HepG2 (cell line): ENCODE measurements at regions not wholly inside any gene's neighbourhood (a gene's known extent, or its start where the extent isn't known, plus 50 kb on each side); places are given as distances from the start of the nearest gene placed in this dataset.

Experiments
- ATAC-seq: fragments of 200-7000 bp; cut with Tn5 transposase; 3 replicates; pipeline ENCODE4 v1.9.1; 2020; ENCODE audit warnings: mild to moderate bottlenecking, moderate library complexity
- BruUV-seq: library from RNA; stranded (reverse); fragments of 400-500 nt; replicated peaks from 2 replicates; lab custom pipeline; 2021; lab: Mats Ljungman, UMichigan
- CTCF ChIA-PET: fragments of 300-600 bp; formaldehyde crosslinking; extraction: SDS; loops from one replicate; lab custom pipeline; 2021; ENCODE audit warnings: low total read pairs, inconsistent platforms, low intra/inter-chr PET ratio; lab: Yijun Ruan, JAX
- POLR2A ChIA-PET: fragments of 350-600 bp; sonication (Branson Sonifier 250); formaldehyde crosslinking; loops from one replicate; lab custom pipeline; 2020; ENCODE audit warnings: antibody characterized with exemption, inconsistent platforms; lab: Yijun Ruan, JAX
- DNase-seq: peaks from one replicate; pipeline ENCODE4 v3.0.0-alpha.2; 2015; ENCODE audit warnings: low spot score
- FAIRE-seq: peaks from 3 replicates; lab custom pipeline; 2011; peaks lifted over from hg19 to GRCh38; lab: Jason Lieb, UNC
- H2AFZ ChIP-seq: one replicate; pipeline ENCODE4 v1.6.1; 2011; ENCODE audit warnings: low read length, inconsistent platforms
- H3K27ac ChIP-seq: fragments of 300-600 bp; 3 replicates; pipeline ENCODE4 v1.8.0; 2011; ENCODE audit warnings: mixed run types, mild to moderate bottlenecking, mixed read lengths, low read length, inconsistent platforms; ENCODE audit not compliant: insufficient read depth; ENCODE audit errors: extremely low read length
- H3K27me3 ChIP-seq, 2 experiments: fragments of 200-600 bp in 1 of 2; 2 replicates in 1 of 2; 3 replicates in 1 of 2; pipeline versions ENCODE4 v1.6.0 to v1.8.0; 2011; ENCODE audit warnings: low read length in 2 of 2, mild to moderate bottlenecking in 2 of 2, moderate library complexity in 2 of 2, inconsistent platforms in 1 of 2; ENCODE audit not compliant: insufficient read depth in 2 of 2, control insufficient read depth in 1 of 2
- H3K36me3 ChIP-seq, 2 experiments: fragments of 200-600 bp in 1 of 2; replicated peaks in 1 of 2; 2 replicates in 1 of 2; 3 replicates in 1 of 2; pipeline versions ENCODE4 v1.5.1 to v1.8.0; 2011; ENCODE audit warnings: low read length in 2 of 2, inconsistent platforms in 1 of 2; ENCODE audit not compliant: insufficient read depth in 2 of 2, control insufficient read depth in 1 of 2
- H3K4me1 ChIP-seq: 2 replicates; pipeline ENCODE4 v1.5.1; 2012; ENCODE audit warnings: low read length, inconsistent platforms; ENCODE audit not compliant: insufficient read depth
- H3K4me2 ChIP-seq: 2 replicates; pipeline ENCODE4 v1.6.0; 2011; ENCODE audit warnings: low read depth, low read length, inconsistent platforms
- H3K4me3 ChIP-seq, 3 experiments: fragments of 200-600 bp in 1 of 3; sonication (generic), shearing (Covaris generic) in 1 of 3; replicated peaks in 1 of 3; 2 replicates each; pipeline ENCODE4 v1.5.1; 2011 to 2016; ENCODE audit warnings: low read length in 3 of 3, inconsistent platforms in 2 of 3, low read depth in 2 of 3, mild to moderate bottlenecking in 2 of 3, control low read depth in 1 of 3, mixed read lengths in 1 of 3; ENCODE audit not compliant: insufficient read depth in 1 of 3
- H3K79me2 ChIP-seq: one replicate; pipeline ENCODE4 v1.6.1; 2011; ENCODE audit warnings: low read length, inconsistent platforms; ENCODE audit not compliant: insufficient read depth
- H3K9ac ChIP-seq: 2 replicates; pipeline ENCODE4 v1.6.0; 2011; ENCODE audit warnings: mild to moderate bottlenecking, low read depth, low read length, inconsistent platforms; ENCODE audit not compliant: insufficient read depth
- H3K9me3 ChIP-seq: 2 replicates; pipeline ENCODE4 v1.5.1; 2012; ENCODE audit warnings: mild to moderate bottlenecking, low read length
- H4K20me1 ChIP-seq: 2 replicates; pipeline ENCODE4 v1.6.0; 2011; ENCODE audit warnings: inconsistent platforms, mild to moderate bottlenecking, low read length, moderate library complexity; ENCODE audit not compliant: insufficient read depth
- ARNTL ChIP-seq: sonication (generic); formaldehyde crosslinking; IDR thresholded peaks from 2 replicates; pipeline ENCODE4 v1.4.0; 2020; ENCODE audit warnings: mild to moderate bottlenecking, missing genetic modification reagents
- CEBPB ChIP-seq: IDR thresholded peaks from 2 replicates; pipeline ENCODE4 v1.6.1; 2011; ENCODE audit warnings: low read depth, low read length, improper control_type of control experiment, borderline replicate concordance
- MAFK ChIP-seq, 2 experiments: IDR thresholded peaks in 1 of 2; conservative IDR thresholded peaks in 1 of 2; 2 replicates each; pipeline ENCODE4 v1.6.1; 2011; ENCODE audit warnings: improper control_type of control experiment in 2 of 2, low read length in 2 of 2
- MED13 ChIP-seq: sonication (generic); formaldehyde crosslinking; IDR thresholded peaks from 2 replicates; pipeline ENCODE4 v1.5.0; 2020; ENCODE audit warnings: missing genetic modification reagents
- ONECUT2 ChIP-seq: sonication (generic); formaldehyde crosslinking; IDR thresholded peaks from 2 replicates; pipeline ENCODE4 v1.4.0; 2020; ENCODE audit warnings: missing genetic modification reagents
- SMAD3 ChIP-seq: sonication (generic); formaldehyde crosslinking; IDR thresholded peaks from 2 replicates; pipeline ENCODE4 v1.4.0; 2020; ENCODE audit warnings: missing genetic modification reagents
- SRY ChIP-seq: sonication (generic); formaldehyde crosslinking; IDR thresholded peaks from 2 replicates; pipeline ENCODE4 v1.8.0; 2022; ENCODE audit warnings: mild to moderate bottlenecking, missing genetic modification reagents
- ZFP90 ChIP-seq: sonication (generic); formaldehyde crosslinking; IDR thresholded peaks from 2 replicates; pipeline ENCODE4 v1.8.0; 2022; ENCODE audit warnings: missing genetic modification reagents, mild to moderate bottlenecking, inconsistent platforms, borderline replicate concordance
- ZNF251 ChIP-seq: sonication (generic); formaldehyde crosslinking; IDR thresholded peaks from 2 replicates; pipeline ENCODE4 v1.9.0; 2021; ENCODE audit warnings: mild to moderate bottlenecking, missing genetic modification reagents
- ZNF766 ChIP-seq: sonication (generic); formaldehyde crosslinking; IDR thresholded peaks from 2 replicates; pipeline ENCODE4 v1.5.0; 2020; ENCODE audit warnings: missing genetic modification reagents, borderline replicate concordance
- WGBS: methylation state at CpG from one replicate; pipeline ENCODE4 v1.1.6; 2017; ENCODE audit warnings: low lambda C conversion rate; 5-methylcytosine and 5-hydroxymethylcytosine counted together
- in situ Hi-C: cut with HindIII; loops from 2 replicates; pipeline ENCODE4 v1.10.0; 2017; ENCODE audit warnings: low pct_unique_long_range_greater_than_20kb; ENCODE audit not compliant: extremely low pct_ligation_motif_present
- intact Hi-C: fragments of 100-400 bp; cut with micrococcal nuclease; formaldehyde crosslinking; loops from one replicate; pipeline ENCODE4 v1.10.0; 2022; ENCODE audit not compliant: unreplicated experiment
- TF ChIP-seq, protein P1 (sequence below): sonication (generic); formaldehyde crosslinking; IDR thresholded peaks from 2 replicates; pipeline ENCODE4 v1.4.0; 2020; ENCODE audit warnings: mild to moderate bottlenecking, missing genetic modification reagents
- TF ChIP-seq, protein P2 (sequence below): sonication (generic); formaldehyde crosslinking; IDR thresholded peaks from 2 replicates; pipeline ENCODE4 v1.9.0; 2021; ENCODE audit warnings: missing genetic modification reagents, mild to moderate bottlenecking, borderline replicate concordance
- TF ChIP-seq, protein P3 (sequence below): sonication (generic); formaldehyde crosslinking; IDR thresholded peaks from 2 replicates; pipeline ENCODE4 v1.8.1; 2023; ENCODE audit warnings: mild to moderate bottlenecking, moderate library complexity, missing genetic modification reagents
- TF ChIP-seq, protein P4 (sequence below): sonication (generic); formaldehyde crosslinking; IDR thresholded peaks from 2 replicates; pipeline ENCODE4 v1.8.0; 2022; ENCODE audit warnings: missing genetic modification reagents, mild to moderate bottlenecking, moderate library complexity, borderline replicate concordance

DNA sequence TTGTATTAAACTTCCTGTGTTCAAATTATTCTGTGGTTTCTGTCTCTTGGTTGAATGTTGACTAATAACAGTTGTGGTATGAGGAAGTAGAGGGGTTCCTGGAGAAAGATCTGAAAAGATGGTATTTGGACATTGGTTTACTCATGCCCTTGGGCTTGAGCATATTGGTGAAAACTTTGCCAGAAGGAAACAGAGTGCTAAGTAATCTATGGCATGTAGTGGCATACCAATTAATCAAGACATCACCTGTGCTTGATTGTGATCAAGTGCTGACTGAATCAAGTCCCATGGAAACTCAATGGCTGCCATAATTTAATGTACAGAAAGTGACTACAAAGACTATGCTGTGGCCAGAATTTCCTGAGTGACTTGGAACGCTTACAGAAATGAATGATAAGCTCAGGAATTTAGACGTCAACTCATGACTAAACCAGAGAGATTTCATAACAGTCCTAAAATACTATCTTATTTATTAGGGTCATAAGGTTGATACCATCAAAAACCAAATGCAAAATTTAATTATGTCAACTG is 2062.9 kb downstream of the ARAP2 start (continued):
- TF ChIP-seq, protein P1, sequence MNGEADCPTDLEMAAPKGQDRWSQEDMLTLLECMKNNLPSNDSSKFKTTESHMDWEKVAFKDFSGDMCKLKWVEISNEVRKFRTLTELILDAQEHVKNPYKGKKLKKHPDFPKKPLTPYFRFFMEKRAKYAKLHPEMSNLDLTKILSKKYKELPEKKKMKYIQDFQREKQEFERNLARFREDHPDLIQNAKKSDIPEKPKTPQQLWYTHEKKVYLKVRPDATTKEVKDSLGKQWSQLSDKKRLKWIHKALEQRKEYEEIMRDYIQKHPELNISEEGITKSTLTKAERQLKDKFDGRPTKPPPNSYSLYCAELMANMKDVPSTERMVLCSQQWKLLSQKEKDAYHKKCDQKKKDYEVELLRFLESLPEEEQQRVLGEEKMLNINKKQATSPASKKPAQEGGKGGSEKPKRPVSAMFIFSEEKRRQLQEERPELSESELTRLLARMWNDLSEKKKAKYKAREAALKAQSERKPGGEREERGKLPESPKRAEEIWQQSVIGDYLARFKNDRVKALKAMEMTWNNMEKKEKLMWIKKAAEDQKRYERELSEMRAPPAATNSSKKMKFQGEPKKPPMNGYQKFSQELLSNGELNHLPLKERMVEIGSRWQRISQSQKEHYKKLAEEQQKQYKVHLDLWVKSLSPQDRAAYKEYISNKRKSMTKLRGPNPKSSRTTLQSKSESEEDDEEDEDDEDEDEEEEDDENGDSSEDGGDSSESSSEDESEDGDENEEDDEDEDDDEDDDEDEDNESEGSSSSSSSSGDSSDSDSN (CRISPR knock-in tag), result no peak
- no peak for TF ChIP-seq MAFK (conservative IDR thresholded peaks at IDR 0.05 in 1 of 2, IDR thresholded peaks at IDR 0.05 in 1 of 2; ENCODE audit: low read length in 2 of 2)
- no peak for TF ChIP-seq SMAD3 (CRISPR knock-in tag)
- no peak for TF ChIP-seq ZFP90 (CRISPR knock-in tag)
- TF ChIP-seq ZNF766, result no peak
- TF ChIP-seq MED13, result no peak
- TF ChIP-seq ZNF251, result no peak
- TF ChIP-seq, protein P2, sequence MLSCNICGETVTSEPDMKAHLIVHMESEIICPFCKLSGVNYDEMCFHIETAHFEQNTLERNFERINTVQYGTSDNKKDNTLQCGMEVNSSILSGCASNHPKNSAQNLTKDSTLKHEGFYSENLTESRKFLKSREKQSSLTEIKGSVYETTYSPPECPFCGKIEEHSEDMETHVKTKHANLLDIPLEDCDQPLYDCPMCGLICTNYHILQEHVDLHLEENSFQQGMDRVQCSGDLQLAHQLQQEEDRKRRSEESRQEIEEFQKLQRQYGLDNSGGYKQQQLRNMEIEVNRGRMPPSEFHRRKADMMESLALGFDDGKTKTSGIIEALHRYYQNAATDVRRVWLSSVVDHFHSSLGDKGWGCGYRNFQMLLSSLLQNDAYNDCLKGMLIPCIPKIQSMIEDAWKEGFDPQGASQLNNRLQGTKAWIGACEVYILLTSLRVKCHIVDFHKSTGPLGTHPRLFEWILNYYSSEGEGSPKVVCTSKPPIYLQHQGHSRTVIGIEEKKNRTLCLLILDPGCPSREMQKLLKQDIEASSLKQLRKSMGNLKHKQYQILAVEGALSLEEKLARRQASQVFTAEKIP (CRISPR knock-in tag), result no peak

DNA sequence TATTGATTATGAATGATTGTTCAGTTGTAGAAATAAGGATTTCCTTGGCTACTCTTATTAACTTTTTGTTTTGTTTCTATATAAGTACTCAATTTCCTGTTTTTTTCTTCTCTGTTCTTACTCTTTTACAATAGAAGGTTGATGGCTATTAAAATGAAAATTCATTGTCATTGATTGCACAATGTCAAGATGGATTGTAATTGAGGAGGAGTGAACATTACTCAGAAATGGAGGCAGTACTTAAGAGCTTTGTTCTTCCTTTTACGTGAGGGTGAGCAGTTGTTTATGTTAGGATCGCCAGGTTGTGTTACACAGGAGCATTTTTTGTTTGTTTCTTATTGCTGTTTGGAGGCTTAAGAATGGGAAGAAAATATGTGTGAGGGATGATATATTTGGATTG is 2062.4 kb downstream of the ARAP2 start:
- H3K4me1 ChIP-seq, result no peaks in the 10 kb centered on the region

More for the DNA sequence above, 2062.4 kb downstream of the ARAP2 start:
- no peaks in the 10 kb centered on the region for H4K20me1 ChIP-seq
- POLR2A ChIA-PET, result no interaction called here
- DNase-seq (no peak), ATAC-seq (no peak), FAIRE-seq (no peak)
- H3K27me3 ChIP-seq, result no peaks in the 10 kb centered on the region; a peak in 1 of 5 replicates
- TF ChIP-seq, protein P3, sequence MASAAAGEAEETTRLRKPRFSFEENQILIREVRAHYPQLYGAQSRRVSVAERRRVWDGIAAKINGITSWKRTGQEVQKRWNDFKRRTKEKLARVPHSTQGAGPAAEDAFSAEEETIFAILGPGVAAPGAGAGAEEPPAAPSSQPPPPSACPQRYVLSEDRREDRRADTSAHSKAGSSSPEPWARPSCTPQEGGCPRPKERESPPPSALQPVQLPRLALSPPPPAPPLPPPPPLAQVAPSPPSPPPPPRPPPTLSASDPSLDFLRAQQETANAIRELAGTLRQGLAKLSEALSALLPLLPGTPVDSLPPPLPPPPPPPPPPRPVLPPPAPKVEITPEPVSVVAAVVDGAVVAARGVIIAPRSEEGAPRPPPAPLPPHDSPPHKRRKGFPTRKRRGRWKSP (CRISPR knock-in tag), result no peak
- TF ChIP-seq CEBPB (peak; percentile 2; the same call in 1 of the 2 replicates), ONECUT2 (no peak), ARNTL (no peak), SRY (CRISPR knock-in tag) (no peak)
- TF ChIP-seq, protein P4, sequence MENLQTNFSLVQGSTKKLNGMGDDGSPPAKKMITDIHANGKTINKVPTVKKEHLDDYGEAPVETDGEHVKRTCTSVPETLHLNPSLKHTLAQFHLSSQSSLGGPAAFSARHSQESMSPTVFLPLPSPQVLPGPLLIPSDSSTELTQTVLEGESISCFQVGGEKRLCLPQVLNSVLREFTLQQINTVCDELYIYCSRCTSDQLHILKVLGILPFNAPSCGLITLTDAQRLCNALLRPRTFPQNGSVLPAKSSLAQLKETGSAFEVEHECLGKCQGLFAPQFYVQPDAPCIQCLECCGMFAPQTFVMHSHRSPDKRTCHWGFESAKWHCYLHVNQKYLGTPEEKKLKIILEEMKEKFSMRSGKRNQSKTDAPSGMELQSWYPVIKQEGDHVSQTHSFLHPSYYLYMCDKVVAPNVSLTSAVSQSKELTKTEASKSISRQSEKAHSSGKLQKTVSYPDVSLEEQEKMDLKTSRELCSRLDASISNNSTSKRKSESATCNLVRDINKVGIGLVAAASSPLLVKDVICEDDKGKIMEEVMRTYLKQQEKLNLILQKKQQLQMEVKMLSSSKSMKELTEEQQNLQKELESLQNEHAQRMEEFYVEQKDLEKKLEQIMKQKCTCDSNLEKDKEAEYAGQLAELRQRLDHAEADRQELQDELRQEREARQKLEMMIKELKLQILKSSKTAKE (CRISPR knock-in tag), result no peak
- no peaks in the 10 kb centered on the region for H3K36me3 ChIP-seq
- H3K9me3 ChIP-seq, result peaks cover 19% of the 10 kb centered on the region
- BruUV-seq, result no TSS peak
- H2AFZ ChIP-seq, result no peak overlapping the region
- in situ Hi-C loops (no loop called here), intact Hi-C loops (no loop called here)
- H3K4me3 ChIP-seq, result no peak overlapping the region
- WGBS, result 0% methylated on average over 2 of the region's 2 CpGs
- H3K79me2 ChIP-seq, result no peaks in the 10 kb centered on the region
- no peak overlapping the region for H3K27ac ChIP-seq
- H3K9ac ChIP-seq, result no peak overlapping the region
- CTCF ChIA-PET, result no interaction called here
- no peak overlapping the region for H3K4me2 ChIP-seq
